ENCODE measurements at regions not wholly inside any gene's neighbourhood (a gene's known extent, or its start where the extent isn't known, plus 50 kb on each side); places are given as distances from the start of the nearest gene placed in this dataset.

DNA sequence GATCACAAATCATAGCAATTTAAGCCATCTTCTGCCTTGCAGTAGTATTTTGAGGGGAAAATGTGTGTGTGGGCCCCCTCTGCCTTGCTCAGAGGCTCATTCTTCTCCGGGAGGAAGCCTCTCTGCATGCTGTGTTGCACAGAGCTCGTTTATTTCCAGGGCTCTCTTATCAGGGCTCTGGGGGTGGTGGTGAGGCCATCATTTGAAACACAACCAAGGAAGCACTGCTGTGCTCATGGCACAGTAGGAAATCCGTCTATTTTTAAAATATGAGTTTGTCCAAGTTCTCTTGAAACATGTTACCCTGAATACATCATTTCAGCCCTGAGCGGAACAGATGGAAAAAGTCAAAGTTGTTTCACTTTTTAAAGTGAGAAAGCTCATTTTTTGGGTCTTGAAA, 369.0 kb upstream of the CFAP20DC start:
- Histone ChIP-seq H3K36me3 (no peaks in the 10 kb centered on the region), H3K4me3 (no peak overlapping the region), H3K4me1 (no peaks in the 10 kb centered on the region), H3K27me3 (no peaks in the 10 kb centered on the region), H3K27ac (no peak overlapping the region), H3K9me3 (no peaks in the 10 kb centered on the region)
- intact Hi-C loops (cut with DNase I; ENCODE audit: low total_unique reads) (no loop called here), in situ Hi-C loops (cut with MboI; ENCODE audit: low sequenced_read_pairs in 4 of 4) (no loop called here)
- TF ChIP-seq, protein P1, sequence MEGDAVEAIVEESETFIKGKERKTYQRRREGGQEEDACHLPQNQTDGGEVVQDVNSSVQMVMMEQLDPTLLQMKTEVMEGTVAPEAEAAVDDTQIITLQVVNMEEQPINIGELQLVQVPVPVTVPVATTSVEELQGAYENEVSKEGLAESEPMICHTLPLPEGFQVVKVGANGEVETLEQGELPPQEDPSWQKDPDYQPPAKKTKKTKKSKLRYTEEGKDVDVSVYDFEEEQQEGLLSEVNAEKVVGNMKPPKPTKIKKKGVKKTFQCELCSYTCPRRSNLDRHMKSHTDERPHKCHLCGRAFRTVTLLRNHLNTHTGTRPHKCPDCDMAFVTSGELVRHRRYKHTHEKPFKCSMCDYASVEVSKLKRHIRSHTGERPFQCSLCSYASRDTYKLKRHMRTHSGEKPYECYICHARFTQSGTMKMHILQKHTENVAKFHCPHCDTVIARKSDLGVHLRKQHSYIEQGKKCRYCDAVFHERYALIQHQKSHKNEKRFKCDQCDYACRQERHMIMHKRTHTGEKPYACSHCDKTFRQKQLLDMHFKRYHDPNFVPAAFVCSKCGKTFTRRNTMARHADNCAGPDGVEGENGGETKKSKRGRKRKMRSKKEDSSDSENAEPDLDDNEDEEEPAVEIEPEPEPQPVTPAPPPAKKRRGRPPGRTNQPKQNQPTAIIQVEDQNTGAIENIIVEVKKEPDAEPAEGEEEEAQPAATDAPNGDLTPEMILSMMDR (IDR thresholded peaks at IDR 0.05 in 4 of 5, conservative IDR thresholded peaks at IDR 0.05 in 1 of 5) = no peak
- TF ChIP-seq POLR2A (IDR thresholded peaks at IDR 0.05) = no peak
- DNase-seq (no peak), ATAC-seq (no peak)

DNA sequence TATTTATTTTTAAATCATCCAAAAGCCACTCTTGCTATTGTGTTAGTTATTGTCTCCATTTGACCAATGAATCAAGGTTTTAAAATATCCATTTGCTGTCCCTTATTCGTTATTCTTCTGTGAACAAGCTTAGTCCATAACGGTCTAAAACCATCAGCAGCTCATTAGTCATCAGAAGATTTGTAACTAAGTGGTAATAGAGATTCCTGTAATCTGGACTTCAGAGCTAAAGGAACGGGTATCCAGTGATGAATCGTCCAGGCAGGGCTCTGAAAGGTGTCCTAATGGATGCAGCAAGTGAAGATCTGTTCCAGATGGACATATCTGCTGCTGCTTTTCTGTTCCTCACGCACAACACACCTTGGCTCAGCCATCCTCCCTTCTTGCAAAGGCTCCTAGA, 362.7 kb upstream of the CFAP20DC start:
- intact Hi-C loops (cut with DNase I; ENCODE audit: low total_unique reads) = no loop called here
- H3K27ac ChIP-seq = no peak overlapping the region
- no peaks in the 10 kb centered on the region for H3K27me3 ChIP-seq
- H3K36me3 ChIP-seq = no peaks in the 10 kb centered on the region
- no peak for TF ChIP-seq POLR2A (IDR thresholded peaks at IDR 0.05)
- TF ChIP-seq, protein P1 (IDR thresholded peaks at IDR 0.05 in 4 of 5, conservative IDR thresholded peaks at IDR 0.05 in 1 of 5) = no peak
- in situ Hi-C loops (cut with MboI; ENCODE audit: low sequenced_read_pairs in 4 of 4) = no loop called here
- H3K4me3 ChIP-seq = no peak overlapping the region
- no peak for DNase-seq
- H3K9me3 ChIP-seq = no peaks in the 10 kb centered on the region
- no peaks in the 10 kb centered on the region for H3K4me1 ChIP-seq
- no peak for ATAC-seq

DNA sequence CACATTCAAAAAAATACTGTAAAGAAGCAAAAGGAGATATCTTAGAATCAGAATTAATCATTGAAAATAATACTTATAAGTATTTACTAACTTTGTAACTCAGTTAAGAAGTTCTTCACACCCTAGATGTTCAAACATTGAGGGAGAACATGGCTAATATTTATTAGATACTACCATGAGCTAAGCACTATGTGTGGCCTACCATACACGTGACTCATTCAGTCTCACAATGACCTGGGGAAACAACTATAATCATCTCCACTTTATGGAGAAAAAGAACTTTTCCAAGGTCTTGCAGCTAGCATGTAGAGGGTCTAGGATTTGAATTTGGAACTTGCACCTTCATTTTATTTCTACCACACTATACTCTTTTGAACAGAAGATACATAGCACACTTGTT, 361.9 kb upstream of the CFAP20DC start:
- Histone ChIP-seq H3K4me3 (no peak overlapping the region), H3K27ac (no peak overlapping the region), H3K27me3 (no peaks in the 10 kb centered on the region), H3K36me3 (no peaks in the 10 kb centered on the region), H3K9me3 (no peaks in the 10 kb centered on the region), H3K4me1 (no peaks in the 10 kb centered on the region)
- DNase-seq = no peak
- in situ Hi-C loops (cut with MboI; ENCODE audit: low sequenced_read_pairs in 4 of 4) (no loop called here), intact Hi-C loops (cut with DNase I; ENCODE audit: low total_unique reads) (no loop called here)
- no peak for ATAC-seq
- TF ChIP-seq POLR2A (IDR thresholded peaks at IDR 0.05) = no peak
- TF ChIP-seq, protein P1 (IDR thresholded peaks at IDR 0.05 in 4 of 5, conservative IDR thresholded peaks at IDR 0.05 in 1 of 5) = no peak

DNA sequence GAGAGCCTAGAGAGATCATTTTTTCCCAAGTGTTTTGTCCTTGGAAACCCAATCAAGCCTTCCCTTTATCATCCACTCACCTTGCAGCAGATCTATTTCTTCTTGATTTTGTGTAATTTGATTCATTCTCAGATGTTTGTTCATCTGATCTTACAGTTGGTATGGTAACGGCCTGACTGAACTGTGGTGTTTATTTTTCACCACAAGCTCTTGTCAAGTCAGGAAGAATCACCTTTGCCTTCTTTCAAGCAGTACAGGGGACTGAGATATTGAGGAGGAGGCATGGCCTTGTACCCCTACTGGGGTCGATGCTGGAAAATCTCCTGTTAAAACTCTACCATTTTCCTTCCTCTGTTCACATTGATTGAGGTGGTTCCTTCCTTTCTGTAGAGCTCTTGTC, 361.4 kb upstream of the CFAP20DC start:
- Histone ChIP-seq H3K4me3 (no peak overlapping the region), H3K9me3 (no peaks in the 10 kb centered on the region), H3K4me1 (no peaks in the 10 kb centered on the region), H3K27me3 (no peaks in the 10 kb centered on the region), H3K27ac (no peak overlapping the region), H3K36me3 (no peaks in the 10 kb centered on the region)
- ATAC-seq (no peak), DNase-seq (no peak)
- TF ChIP-seq, protein P1 (IDR thresholded peaks at IDR 0.05 in 4 of 5, conservative IDR thresholded peaks at IDR 0.05 in 1 of 5) = no peak
- no peak for TF ChIP-seq POLR2A (IDR thresholded peaks at IDR 0.05)
- in situ Hi-C loops (cut with MboI; ENCODE audit: low sequenced_read_pairs in 4 of 4) (no loop called here), intact Hi-C loops (cut with DNase I; ENCODE audit: low total_unique reads) (no loop called here)

DNA sequence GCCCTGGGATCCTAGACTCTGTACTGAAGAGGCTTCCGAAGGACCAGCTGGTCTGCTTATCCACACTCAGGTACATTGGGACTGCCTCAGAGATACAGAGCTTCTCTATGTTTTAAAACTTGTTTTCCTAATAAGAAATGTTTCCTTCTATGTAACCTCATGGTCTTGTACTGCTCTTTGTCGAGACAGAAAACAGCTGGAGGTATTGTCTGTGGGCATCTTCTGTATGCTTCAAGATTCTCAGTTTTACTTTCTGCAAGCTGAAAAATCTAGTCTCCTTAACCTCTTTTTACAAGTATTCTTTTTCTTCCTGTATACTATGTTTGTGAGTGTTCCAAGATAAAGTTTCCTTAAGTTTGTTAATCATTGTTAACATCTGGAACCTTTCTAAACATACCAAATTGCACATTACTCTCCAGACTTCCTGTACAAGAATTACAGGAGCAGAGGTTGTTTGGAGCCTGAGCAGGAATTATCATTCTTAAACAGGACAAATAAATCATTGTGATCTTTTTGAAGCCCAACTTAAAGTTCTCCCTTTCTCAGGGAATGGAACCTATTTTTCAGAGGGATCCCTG, 358.3 kb upstream of the CFAP20DC start:
- no peak overlapping the region for H3K27ac ChIP-seq
- no peaks in the 10 kb centered on the region for H3K9me3 ChIP-seq
- intact Hi-C loops (cut with DNase I; ENCODE audit: low total_unique reads) = no loop called here
- H3K36me3 ChIP-seq = no peaks in the 10 kb centered on the region
- no peaks in the 10 kb centered on the region for H3K27me3 ChIP-seq
- H3K4me3 ChIP-seq = no peak overlapping the region
- in situ Hi-C loops (cut with MboI; ENCODE audit: low sequenced_read_pairs in 4 of 4) = no loop called here
- TF ChIP-seq, protein P1 (IDR thresholded peaks at IDR 0.05 in 4 of 5, conservative IDR thresholded peaks at IDR 0.05 in 1 of 5) = no peak
- TF ChIP-seq POLR2A (IDR thresholded peaks at IDR 0.05) = no peak
- ATAC-seq (no peak), DNase-seq (no peak)
- H3K4me1 ChIP-seq = no peaks in the 10 kb centered on the region

Data from gastrocnemius medialis (tissue), 4 donors.